ENCODE measurements at regions not wholly inside any gene's neighbourhood (a gene's known extent, or its start where the extent isn't known, plus 50 kb on each side); places are given as distances from the start of the nearest gene placed in this dataset.

GRCh38 chr2:15006667-15007066 lies 374.1 kb downstream of the LRATD1 start:
- DNase-seq (no peak), ATAC-seq (no peak)
- Histone ChIP-seq H3K4me1 (ENCODE audit: insufficient read depth, low read length) (no peaks in the 10 kb centered on the region), H3K9me2 (replicated peaks; ENCODE audit: low read length) (no peaks in the 10 kb centered on the region), H3K79me2 (ENCODE audit: low read length) (no peaks in the 10 kb centered on the region), H3K27me3 (ENCODE audit: low read length) (no peaks in the 10 kb centered on the region), H4K20me1 (ENCODE audit: low read length) (no peaks in the 10 kb centered on the region), H3K27ac (ENCODE audit: low read length) (no peak overlapping the region), H2AFZ (ENCODE audit: low read length) (no peak overlapping the region), H3K36me3 (ENCODE audit: low read depth, low read length) (no peaks in the 10 kb centered on the region), H3F3A (ENCODE audit: low read length, unreplicated experiment) (no peaks in the 10 kb centered on the region), H3K4me2 (ENCODE audit: low read length) (no peak overlapping the region), H3K9me3 (ENCODE audit: low read length) (no peaks in the 10 kb centered on the region), H3K4me3 (ENCODE audit: low read length) (no peak overlapping the region), H3K9ac (ENCODE audit: low read length) (no peak overlapping the region)
- intact Hi-C loops (cut with micrococcal nuclease) = no loop called here
- ChIA-PET POLR2A (ENCODE audit: unreplicated experiment) (no interaction called here), CTCF (interaction anchor here (0.5 kb wide), 1 partner anchor 53 kb away, joined by 3 read pairs; no protein-coding TSS in a partner anchor)
- no TSS peak for BruUV-seq (replicated peaks)
- no peak for TF ChIP-seq EZH2 (IDR thresholded peaks at IDR 0.05; ENCODE audit: low read length, unreplicated experiment)
- TF ChIP-seq CTCF (conservative IDR thresholded peaks at IDR 0.05; ENCODE audit: low read depth, low read length) = no peak
- no peak for TF ChIP-seq EZH2phosphoT487 (IDR thresholded peaks at IDR 0.05; ENCODE audit: borderline replicate concordance, low read length)

GRCh38 chr2:15009681-15010080 lies 377.2 kb downstream of the LRATD1 start:
- ChIA-PET CTCF (no interaction called here), POLR2A (ENCODE audit: unreplicated experiment) (no interaction called here)
- no peaks in the 10 kb centered on the region for H3K36me3 ChIP-seq (ENCODE audit: low read depth, low read length)
- no TSS peak for BruUV-seq (replicated peaks)
- intact Hi-C loops (cut with micrococcal nuclease) = no loop called here
- H3K4me3 ChIP-seq (ENCODE audit: low read length) = no peak overlapping the region
- ATAC-seq = no peak
- no peak overlapping the region for H3K27ac ChIP-seq (ENCODE audit: low read length)
- H3K9ac ChIP-seq (ENCODE audit: low read length) = no peak overlapping the region
- no peaks in the 10 kb centered on the region for H3K27me3 ChIP-seq (ENCODE audit: low read length)
- no peak overlapping the region for H3K4me2 ChIP-seq (ENCODE audit: low read length)
- no peaks in the 10 kb centered on the region for H3K9me2 ChIP-seq (replicated peaks; ENCODE audit: low read length)
- H3K9me3 ChIP-seq (ENCODE audit: low read length) = 0 out of 2 replicates have a peak, but pooled peaks cover 7% of the 10 kb centered on the region
- no peak overlapping the region for H2AFZ ChIP-seq (ENCODE audit: low read length)
- H4K20me1 ChIP-seq (ENCODE audit: low read length) = no peaks in the 10 kb centered on the region
- no peak for DNase-seq
- no peaks in the 10 kb centered on the region for H3F3A ChIP-seq (ENCODE audit: low read length, unreplicated experiment)
- no peak for TF ChIP-seq EZH2phosphoT487 (IDR thresholded peaks at IDR 0.05; ENCODE audit: borderline replicate concordance, low read length)
- TF ChIP-seq CTCF (conservative IDR thresholded peaks at IDR 0.05; ENCODE audit: low read depth, low read length) = no peak
- TF ChIP-seq EZH2 (IDR thresholded peaks at IDR 0.05; ENCODE audit: low read length, unreplicated experiment) = no peak
- H3K79me2 ChIP-seq (ENCODE audit: low read length) = no peaks in the 10 kb centered on the region
- no peaks in the 10 kb centered on the region for H3K4me1 ChIP-seq (ENCODE audit: insufficient read depth, low read length)

GRCh38 chr2:15010346-15010745 lies 377.8 kb downstream of the LRATD1 start:
- CTCF ChIA-PET = no interaction called here
- Histone ChIP-seq H3F3A (ENCODE audit: low read length, unreplicated experiment) (no peaks in the 10 kb centered on the region), H3K4me1 (ENCODE audit: insufficient read depth, low read length) (no peaks in the 10 kb centered on the region), H3K27me3 (ENCODE audit: low read length) (no peaks in the 10 kb centered on the region), H3K4me3 (ENCODE audit: low read length) (no peak overlapping the region), H3K4me2 (ENCODE audit: low read length) (no peak overlapping the region), H3K36me3 (ENCODE audit: low read depth, low read length) (no peaks in the 10 kb centered on the region), H3K27ac (ENCODE audit: low read length) (no peak overlapping the region), H3K9me3 (ENCODE audit: low read length) (0 out of 2 replicates have a peak, but pooled peaks cover 7% of the 10 kb centered on the region), H3K79me2 (ENCODE audit: low read length) (no peaks in the 10 kb centered on the region), H4K20me1 (ENCODE audit: low read length) (no peaks in the 10 kb centered on the region), H3K9me2 (replicated peaks; ENCODE audit: low read length) (no peaks in the 10 kb centered on the region), H3K9ac (ENCODE audit: low read length) (no peak overlapping the region), H2AFZ (ENCODE audit: low read length) (no peak overlapping the region)
- no TSS peak for BruUV-seq (replicated peaks)
- no peak for DNase-seq
- no peak for ATAC-seq
- TF ChIP-seq EZH2 (IDR thresholded peaks at IDR 0.05; ENCODE audit: low read length, unreplicated experiment) = no peak
- no peak for TF ChIP-seq CTCF (conservative IDR thresholded peaks at IDR 0.05; ENCODE audit: low read depth, low read length)
- TF ChIP-seq EZH2phosphoT487 (IDR thresholded peaks at IDR 0.05; ENCODE audit: borderline replicate concordance, low read length) = no peak
- intact Hi-C loops (cut with micrococcal nuclease) = no loop called here
- POLR2A ChIA-PET (ENCODE audit: unreplicated experiment) = no interaction called here

Data from PC-3 (cell line).